Non-pigmented ciliary epithelial cell (primary cell): ENCODE measurements at regions not wholly inside any gene's neighbourhood (a gene's known extent, or its start where the extent isn't known, plus 50 kb on each side); places are given as distances from the start of the nearest gene placed in this dataset.

Experiments used
- DNase-seq: peaks from one replicate; pipeline ENCODE4 v3.0.0-alpha.2; 2010; ENCODE audit warnings: low read depth

DNA sequence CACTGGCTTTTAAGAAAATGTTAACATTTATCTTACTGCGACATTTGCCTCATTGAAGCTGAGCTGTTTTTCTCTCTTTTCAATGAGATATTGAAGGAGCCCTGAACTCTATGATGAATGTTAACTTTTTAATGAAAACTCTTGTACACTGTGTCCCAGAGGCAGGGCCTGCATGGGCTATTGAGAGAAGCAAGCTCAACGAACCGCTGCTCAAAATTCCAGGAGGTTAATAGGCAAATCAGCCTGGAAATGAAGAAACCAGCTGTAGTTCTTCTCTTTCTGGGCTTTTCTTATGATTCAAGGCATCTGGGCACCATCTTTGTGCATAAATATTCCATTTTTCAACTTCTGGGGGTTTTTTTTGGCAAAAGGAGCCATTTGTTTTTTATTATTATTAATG lies 168.4 kb upstream of the NPVF start:
- no peak for DNase-seq

DNA sequence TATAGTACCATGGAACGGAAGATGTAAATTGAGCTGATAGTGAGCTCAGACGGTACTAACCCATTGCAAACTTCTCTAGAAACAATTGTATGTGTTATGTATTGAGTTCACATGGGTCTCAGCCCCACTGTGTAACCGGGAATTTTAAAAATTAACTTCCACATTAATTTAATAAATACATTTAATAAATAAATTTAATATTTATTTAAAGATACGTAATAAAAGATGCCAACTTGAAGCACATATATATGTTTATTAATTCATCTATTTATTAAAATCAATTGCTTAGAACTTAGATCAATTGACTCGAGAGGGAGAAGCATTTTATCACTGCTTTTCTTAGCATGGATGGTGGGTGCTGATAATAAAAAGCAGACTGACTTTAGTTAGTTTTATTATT lies 170.1 kb upstream of the NPVF start:
- no peak for DNase-seq

DNA sequence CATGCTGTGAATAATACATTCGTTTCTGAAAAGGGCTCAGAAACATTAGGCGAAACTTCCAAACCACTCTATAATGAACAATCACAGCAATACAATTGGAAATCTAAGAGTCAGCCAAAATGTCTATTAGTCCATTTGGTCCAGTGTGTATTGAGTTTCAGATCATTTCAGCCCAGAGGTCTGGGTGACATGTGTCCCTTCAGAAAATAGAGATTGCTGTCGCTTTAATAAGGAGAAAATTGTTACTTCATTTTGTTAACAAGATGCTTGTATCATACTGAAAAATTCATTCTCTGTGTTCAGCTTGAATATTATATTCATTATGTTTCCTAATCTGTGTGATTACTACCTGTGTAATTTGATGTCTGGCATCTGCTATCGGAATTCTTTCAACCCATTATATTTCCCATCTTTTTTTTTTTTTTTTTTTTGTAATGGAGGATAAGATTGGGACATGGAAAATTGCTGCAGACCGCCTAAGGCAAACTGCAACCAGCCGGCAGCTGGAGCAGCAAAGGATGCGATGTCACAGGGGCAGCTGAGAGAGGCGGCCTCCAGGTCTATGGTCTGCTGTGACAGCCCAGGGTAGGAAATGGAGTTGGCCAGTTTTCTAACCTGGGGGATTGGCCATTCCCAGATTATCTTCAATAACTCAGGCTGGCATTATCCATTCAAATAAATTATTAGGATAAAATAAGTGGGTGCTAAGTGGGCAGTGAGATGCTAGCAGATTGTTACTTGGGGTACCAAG lies 170.9 kb upstream of the NPVF start:
- no peak for DNase-seq

DNA sequence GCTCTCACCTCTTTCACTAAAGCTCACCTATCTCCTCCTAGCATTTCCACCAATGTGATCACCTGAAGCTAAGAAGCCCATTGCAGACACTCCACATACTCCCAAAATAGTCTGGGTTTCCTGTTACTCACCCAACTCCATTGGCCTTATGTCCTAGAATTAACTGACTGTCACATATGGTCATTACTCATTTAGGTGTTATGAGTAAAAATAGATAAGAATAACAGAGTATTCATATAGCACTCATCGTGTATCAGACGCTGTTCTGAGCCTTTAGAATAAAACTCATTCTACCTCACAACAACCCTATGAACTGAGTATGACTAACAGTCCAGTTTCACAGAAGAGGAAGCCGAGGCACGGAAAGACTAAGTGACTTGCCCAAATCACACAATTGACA lies 174.2 kb upstream of the NPVF start:
- no peak for DNase-seq

DNA sequence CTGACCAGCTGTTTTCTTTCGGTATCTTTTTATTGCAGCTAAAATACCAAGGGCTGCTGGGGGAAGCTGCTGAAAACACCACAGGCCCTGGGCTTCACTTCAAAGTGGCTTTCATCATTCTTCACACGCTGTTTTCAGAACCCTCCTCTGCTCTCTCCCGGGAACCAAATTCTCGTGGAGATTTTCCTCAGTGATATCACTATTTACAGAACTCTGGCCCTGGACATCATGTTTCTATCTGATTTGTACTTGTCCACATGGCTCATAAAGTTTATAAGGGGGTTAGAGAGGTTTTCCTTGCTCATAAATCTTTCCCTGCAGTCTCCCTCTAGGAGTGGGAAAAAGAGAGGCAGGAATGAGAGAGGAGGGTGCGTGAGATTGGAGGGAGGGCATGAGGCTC lies 177.4 kb upstream of the NPVF start:
- no peak for DNase-seq

DNA sequence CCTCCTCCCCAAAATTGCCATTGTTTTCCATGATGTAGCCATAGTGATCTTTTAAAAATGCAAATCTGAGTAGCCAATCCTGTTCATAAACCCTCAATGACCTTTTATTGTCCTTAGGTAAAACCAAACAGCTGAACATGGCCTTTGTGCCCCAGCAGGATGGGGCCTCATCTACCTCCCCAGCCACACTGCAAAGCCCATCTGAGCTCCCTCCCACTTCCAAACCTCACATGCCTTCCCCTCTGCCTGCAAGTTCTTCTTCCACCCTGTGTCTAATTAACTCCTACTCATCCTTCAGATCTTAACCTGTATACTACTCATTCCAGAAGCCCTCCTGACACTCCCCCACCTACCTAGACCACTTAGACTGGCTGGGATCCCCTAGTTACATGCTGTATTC lies 178.8 kb upstream of the NPVF start:
- DNase-seq: no peak

DNA sequence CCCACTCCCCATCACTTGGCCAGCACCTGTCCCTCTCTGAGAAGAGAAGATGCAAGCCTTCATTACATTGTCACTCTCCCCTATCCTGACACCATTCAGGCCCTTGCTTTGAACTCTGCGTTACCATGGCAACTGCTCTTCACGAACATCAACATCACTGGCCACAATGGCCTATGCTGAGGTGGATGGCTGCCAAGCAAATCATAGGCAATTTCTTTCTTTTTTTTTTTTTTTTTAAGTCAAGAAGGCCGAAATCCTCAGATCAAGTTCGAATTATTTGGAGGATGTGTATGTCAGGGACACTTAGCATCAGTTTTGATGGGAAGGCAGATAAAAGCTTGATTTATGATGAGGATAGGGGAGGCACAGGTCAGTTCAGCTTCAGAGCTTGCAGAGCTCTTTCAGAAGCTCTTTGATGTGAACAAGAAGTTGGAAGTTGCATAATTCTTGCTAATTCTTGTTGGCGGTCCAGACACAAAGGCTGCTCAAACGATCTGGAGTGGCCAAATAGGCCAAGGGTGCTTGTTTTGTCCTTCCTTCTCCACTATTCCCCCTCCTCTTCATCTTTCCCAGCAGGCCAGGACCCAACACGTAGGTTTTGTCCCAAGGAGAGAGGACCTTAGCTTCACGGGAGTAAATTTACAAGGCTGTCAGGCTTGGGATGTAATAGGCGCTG lies 179.9 kb upstream of the NPVF start:
- DNase-seq: no peak

DNA sequence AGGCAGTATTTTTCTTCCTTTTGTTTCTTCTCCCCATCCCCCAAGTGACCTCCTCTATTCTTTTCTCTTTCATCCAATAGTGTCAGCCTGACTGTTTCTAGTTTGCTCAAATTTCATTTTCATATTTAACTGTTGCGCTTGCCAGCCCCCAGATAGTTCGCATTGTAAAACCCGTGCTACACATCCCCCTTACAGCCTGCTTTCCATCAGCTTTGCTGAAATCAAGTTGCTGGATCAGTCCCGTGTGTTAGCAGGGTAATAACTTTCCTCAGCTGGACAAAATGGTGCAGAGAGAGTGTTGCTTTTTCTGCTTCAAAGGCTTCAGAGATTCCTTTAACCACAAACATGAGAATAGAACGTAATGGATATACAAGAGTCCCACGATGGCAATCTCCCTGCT lies 180.6 kb upstream of the NPVF start:
- no peak for DNase-seq

DNA sequence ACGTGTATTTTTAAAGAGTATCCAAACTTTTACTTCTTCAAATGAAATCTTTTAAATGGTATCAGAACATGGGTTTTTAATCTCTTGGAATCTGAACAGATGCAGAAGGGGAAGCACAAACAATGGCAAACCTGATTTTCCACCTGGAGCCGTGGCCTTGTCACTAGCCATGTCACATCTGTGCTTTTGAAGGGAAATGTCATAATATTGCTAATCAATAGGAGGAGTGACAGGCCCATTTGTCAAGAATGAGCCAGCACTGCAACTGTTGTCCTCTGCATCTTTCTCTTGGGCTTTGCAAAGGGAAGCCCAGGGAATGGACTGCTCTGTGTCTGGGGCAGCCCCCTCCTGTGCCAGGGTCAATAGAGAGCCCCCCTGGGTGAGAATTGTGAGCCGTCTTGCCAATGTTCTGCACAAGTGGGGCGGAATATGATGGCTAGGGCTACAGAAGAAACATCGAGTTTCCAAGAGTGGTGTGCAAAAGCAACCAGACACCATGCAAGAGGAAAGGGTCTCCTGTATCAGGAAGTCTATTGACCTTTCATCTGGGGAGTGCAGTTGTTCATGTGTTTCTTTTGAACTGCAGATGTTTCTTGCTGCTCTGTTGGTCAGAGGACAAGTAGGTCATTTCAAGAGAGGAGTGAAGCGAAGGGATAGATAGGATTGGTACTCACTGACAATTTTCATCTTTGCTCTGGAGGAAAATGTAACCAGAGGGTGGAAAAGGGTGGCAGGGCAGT lies 181.8 kb upstream of the NPVF start:
- DNase-seq: no peak

DNA sequence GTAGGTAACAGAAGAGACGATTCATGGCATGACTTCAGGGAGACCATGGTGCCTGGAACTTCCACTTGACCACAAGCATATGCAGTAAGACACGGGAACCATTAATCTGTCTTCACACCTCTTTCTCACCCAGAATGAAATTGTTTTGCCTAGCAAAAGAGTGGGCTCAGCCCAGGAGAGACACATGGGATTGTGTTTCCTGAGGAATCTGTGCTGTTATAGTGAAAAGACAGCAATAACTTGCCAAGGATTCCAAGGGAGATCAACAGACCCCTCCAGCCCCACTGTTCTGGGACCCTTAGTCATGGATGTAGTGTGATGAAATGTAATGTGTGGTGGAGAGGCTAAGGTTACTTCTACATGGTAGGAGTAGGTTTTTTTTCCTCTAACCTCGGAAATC lies 192.5 kb upstream of the NPVF start:
- DNase-seq: no peak

DNA sequence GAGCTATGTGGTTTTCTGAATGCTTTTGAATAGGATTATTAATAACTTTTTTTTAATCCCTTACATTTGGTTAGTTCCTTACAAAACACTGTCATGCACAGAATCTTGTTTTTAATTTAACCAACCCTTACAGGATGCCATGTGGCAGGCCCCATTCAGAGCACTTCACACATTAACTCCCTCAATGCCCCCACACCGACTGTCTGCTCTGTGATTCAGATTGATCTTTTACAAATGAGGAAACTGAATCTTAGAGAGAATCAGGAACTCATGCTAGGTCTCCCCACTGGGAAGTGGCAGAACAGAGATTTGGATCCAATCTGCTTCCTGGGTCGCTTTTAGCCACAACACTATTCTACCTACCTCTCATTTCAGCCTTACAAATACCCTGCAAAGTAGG lies 195.8 kb upstream of the NPVF start:
- DNase-seq: no peak

DNA sequence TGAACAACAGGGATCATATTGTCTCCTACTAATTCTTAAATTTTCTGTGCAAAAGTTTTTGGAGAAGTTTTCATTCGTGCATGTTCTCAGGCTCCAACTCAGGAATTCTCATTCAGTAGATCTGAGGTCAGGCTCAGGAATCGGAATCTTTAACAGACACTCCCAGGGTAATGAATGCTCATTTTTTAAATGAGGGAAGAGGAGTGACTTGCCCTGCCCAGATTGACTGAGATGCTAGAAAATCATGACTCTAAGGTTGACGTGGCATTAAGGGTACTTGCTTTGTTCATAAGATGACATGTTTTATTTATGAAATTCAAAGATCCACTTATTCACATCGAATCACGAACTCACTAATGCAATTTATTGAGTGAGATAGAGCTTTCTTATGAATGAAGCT lies 196.6 kb upstream of the NPVF start:
- DNase-seq: no peak

DNA sequence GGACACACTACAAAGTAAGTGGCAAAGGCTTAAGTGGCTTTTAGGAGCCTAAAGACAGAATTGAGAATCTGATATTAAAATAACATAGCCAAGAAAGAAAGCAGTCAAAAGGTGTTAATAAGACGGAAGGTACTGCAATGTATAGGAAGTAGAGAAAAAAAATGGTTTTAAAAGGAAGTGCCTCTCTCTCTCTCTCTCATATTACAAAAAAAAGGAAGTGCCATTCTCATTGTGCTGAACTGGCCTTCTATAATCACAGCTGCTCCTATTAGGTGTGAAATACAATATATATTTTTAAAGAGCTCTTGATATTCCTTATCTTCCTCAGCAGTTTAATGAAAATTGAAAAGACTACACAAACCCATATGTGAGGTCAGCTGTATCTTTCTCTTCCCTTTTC lies 199.4 kb upstream of the NPVF start:
- no peak for DNase-seq

DNA sequence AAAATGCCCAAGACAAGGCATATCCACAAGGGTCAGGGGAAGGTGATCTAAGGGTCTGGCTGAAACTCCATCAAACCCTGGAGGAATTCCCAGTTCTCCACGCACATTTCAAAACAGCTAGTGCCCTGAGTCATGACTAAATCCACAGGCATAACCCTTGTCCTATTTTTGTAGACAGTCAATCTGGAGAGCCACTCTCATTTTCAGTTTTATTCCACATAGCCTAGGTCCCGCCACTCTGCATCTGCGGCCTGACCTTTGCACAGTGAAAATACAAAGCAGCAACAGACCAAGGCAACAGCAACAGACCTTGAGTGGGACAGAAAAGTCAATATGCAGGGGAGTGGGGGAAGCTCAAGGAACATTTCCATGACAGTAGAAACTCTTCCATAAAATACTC lies 201.4 kb upstream of the NPVF start:
- no peak for DNase-seq

DNA sequence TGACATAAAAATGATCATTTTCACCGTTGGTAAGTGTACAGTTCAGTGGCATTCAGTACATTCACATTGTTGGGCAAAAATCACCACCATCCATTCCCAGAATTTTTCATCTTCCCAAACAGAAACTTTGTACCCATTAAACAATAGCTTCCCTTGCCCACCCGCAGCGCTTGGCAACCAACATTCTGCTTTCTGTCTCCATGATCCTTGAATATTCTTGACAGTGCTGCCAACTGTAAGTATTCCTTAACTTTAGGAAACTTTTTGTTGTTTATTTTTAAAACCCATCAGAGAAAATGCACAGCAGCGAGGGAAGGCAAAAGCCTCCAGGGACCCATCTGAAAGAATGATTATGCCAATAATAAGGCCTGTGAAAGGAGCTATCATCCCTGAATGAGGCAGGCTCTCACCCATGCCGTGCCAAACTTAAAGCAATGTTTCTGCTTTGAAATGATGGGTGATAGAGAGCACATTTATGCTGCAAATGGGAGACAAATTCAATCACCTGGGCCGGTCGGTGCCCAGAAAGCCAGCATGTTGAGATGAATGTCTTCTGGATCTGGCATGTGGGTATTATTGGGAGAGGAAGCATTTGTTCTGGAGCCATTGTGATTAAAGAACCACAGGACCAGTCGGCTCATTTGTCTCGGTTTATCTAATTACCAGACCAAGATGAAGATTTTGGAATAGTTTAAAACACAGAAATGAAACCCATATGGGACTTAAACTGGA lies 202.1 kb upstream of the NPVF start:
- DNase-seq: no peak

DNA sequence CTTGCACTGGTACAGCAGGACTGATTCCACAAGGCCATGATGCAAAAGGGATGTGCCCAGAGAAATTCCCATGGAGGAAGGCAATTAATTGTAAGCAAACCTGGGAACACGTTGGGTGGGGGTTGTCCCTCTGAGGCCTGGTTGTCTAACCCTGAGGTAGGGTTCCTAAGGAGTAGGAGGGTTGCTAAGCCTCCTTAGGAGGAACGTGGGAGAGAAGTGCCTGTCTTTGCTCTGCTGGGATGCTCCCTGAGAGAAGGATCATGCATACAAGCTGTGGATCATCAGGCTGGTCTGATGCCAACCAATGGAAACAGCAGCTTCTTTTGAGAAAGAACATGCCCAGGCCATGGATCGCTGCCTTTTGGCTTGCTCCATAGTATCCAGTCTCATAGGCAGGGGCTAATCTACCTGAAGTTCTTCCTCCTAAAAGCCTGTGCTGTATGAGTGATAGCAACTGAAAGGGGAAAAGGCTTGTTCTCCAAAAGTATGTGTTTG lies 203.7 kb upstream of the NPVF start:
- no peak for DNase-seq

DNA sequence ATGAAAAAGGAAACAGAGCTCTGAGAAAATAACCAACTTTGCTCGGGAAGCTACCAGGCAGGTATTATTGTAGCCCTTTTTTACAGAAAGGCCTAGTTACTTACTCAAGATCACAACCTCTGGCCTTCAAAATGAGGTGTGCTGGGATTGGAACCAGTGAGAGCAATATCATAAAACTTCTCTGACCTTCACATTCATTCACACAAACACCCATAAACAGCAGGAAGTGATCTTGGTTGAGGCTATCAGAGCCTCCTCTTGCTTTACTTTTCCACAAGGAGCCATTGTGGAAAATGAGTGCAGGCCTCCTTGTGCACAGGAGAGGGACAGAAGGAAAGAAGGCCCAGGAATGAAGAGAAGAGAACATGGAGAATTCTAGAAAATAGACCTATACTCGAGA lies 204.5 kb upstream of the NPVF start:
- DNase-seq: no peak

DNA sequence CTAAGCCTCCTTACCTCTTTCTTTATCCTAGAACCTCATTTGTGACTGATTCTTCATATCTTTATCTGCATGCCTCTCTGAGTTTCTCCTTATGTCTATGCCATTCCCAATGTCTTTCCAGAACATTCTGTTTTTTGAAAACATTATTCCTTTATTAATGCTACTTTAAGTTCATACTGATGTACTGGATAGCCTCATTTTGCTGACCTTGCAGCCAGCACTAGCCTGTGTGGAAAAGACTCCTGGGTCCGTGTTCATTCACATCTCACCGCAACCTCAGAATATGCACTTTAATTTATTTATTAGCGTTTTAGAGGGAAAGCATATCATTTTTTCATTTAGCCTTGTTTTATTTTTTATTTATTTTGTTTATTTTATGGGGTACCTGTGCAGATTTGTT lies 208.1 kb upstream of the NPVF start:
- no peak for DNase-seq

DNA sequence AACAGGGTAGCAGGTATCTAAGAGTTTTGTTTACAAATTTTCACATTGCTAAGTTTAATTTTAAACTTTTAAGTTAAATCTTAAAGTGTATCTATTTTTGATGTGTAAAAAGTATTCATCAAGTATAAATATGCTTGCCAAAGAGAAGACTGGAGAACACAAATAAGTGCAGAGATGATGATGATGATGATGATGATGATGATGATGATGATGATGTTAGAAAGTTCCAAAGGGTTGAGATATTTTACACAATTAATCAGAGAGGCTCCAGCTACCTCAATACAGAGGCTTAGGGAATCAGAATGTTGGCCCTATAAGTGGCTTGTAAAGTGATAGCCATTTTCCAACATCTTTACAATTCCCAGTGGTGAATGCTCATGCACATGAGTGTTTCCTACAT lies 209.0 kb upstream of the NPVF start:
- DNase-seq: no peak

DNA sequence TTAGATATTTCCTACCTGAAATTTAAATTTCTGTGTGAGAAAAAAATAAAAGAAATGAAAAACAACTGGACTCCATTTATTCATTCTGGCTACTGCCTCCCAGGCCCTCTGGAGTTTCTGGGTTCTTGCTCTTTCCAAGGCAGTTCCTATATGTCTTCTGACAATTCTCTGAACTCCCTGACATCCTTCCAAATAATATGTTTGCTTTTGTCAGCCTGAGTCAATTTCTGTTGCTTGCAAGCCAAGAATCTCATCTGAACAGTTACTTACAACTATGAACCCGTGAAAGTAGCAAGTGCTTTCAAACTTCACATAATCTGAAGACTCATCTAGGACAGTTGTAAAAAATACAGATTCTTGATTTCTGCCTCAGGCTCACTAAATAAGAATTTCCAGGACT lies 216.7 kb upstream of the NPVF start:
- DNase-seq: no peak

DNA sequence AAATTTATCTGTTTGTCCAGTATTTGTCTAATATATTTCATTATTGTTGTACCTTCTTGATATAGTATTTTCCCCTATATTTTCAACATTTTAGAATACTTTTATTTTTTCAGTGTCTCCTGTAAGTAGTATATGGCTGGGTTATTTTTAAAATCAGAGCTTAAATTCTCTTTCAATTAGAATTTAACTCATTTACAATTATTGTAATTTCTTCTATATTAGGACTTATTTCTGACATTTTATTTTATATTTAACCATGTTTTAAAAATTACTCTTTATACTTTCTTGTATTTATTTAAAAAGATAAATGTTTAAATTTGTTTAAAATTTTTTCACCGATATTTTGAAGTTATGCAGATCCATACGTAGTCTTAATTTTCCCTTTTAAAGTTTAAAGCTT lies 220.0 kb upstream of the NPVF start:
- no peak for DNase-seq

DNA sequence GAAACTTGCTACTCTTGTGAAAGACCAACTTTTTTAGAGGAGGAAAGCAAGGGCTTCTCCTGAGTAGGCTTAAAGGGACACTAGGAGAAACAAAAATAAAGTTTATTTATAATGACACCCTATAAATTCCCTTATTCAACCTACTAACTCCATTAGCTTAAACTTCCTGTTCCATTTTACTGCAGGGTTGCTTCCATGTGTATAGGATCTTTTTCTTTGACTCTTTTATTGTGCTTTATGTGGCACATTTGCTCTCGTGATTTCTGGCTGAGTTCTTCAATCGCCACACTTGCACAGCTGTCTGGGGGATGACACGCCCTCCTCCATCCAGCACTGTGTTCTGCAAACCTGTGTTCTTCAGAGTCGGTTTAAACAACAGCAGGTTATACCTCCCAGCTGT lies 225.7 kb upstream of the NPVF start:
- no peak for DNase-seq
